Heart left ventricle (tissue), 16 donors: ENCODE measurements at regions not wholly inside any gene's neighbourhood (a gene's known extent, or its start where the extent isn't known, plus 50 kb on each side); places are given as distances from the start of the nearest gene placed in this dataset.

Source experiments
- ATAC-seq, 4 donors: fragments of 200-7000 bp; cut with Tn5 transposase; one replicate each; pipeline ENCODE4 v1.9.1; 2020 to 2022; ENCODE audit warnings: moderate library complexity in 4 of 4, mild to moderate bottlenecking in 3 of 4, moderate number of reproducible peaks in 1 of 4
- DNase-seq, 5 donors: peaks; one replicate each; pipeline ENCODE4 v3.0.0-alpha.2; 2020
- H3K27ac ChIP-seq, 12 donors: fragments of 200-600 bp; sonication (generic) in 4 of 12; one replicate each; pipeline versions ENCODE4 v1.5.0 to v1.8.0; 2016 to 2022; ENCODE audit warnings: mild to moderate bottlenecking in 2 of 12
- H3K27me3 ChIP-seq, 9 donors: fragments of 200-600 bp; sonication (generic) in 2 of 9; one replicate each; pipeline versions ENCODE4 v1.5.1 to v1.8.0; 2016 to 2022; ENCODE audit warnings: mild to moderate bottlenecking in 3 of 9
- H3K36me3 ChIP-seq, 9 donors: fragments of 200-600 bp; sonication (generic) in 2 of 9; one replicate each; pipeline versions ENCODE4 v1.5.0 to v1.8.0; 2018 to 2022; ENCODE audit warnings: mild to moderate bottlenecking in 2 of 9
- H3K4me1 ChIP-seq, 12 donors: fragments of 200-600 bp; sonication (generic) in 4 of 12; one replicate each; pipeline versions ENCODE4 v1.5.0 to v1.8.0; 2016 to 2022; ENCODE audit warnings: mild to moderate bottlenecking in 3 of 12
- H3K4me3 ChIP-seq, 12 donors: fragments of 200-600 bp; sonication (generic) in 4 of 12; one replicate each; pipeline versions ENCODE4 v1.5.0 to v1.8.0; 2017 to 2022; ENCODE audit warnings: mild to moderate bottlenecking in 9 of 12, moderate library complexity in 4 of 12
- H3K9me3 ChIP-seq, 12 donors: fragments of 200-600 bp; sonication (generic) in 4 of 12; one replicate each; pipeline versions ENCODE4 v1.5.0 to v1.8.0; 2016 to 2022; ENCODE audit warnings: mild to moderate bottlenecking in 1 of 12
- POLR2A ChIP-seq, 2 donors: fragments of 450-650 bp; IDR thresholded peaks; one replicate each; pipeline ENCODE4 v1.6.1; 2017; ENCODE audit warnings: antibody characterized with exemption in 2 of 2, mild to moderate bottlenecking in 2 of 2, moderate library complexity in 2 of 2
- WGBS, 4 donors: extraction: QIAGEN DNeasy Blood & Tissue Kit in 2 of 4; methylation state at CpG; one replicate each; pipeline versions ENCODE4 v1.1.5 to v1.1.7; 2013 to 2018; 5-methylcytosine and 5-hydroxymethylcytosine counted together
- intact Hi-C, 10 donors: fragments of 100-400 bp; cut with DNase I; formaldehyde crosslinking; loops; one replicate each; pipeline versions ENCODE4 v1.11.1 to v1.14.2; 2022
- TF ChIP-seq, protein P1 (sequence below), 12 donors: fragments of 200-600 bp; sonication (generic) in 4 of 12; IDR thresholded peaks; one replicate each; pipeline versions ENCODE4 v1.5.0 to v1.8.0; 2018 to 2022; ENCODE audit warnings: antibody characterized with exemption in 12 of 12, mild to moderate bottlenecking in 5 of 12
- donor health status: ischemic (EF 13 %, LVEDD 7.1; RV severe dilation, severe dysfunction).
- donor health status: healthy with polysubstance abuse.
- donor health status: DM: no; HTN: yes; CAD: no.
- donor health status: DM: no; HTN: no; CAD: no.
- donor health status: ischemic (EF 25% LVEDD 6.9; RV normal size, moderate dysfunction).
- donor health status: ischemic (EF 25% LVEDD 5.7; RV mildly dilated, moderate dysfunction).
- donor health status: healthy.
- donor health status: DM: yes; HTN: yes; CAD: no.
- donor health status: ischemic (EF 35%, LVEDD 5.7; RV mildly dilated, moderate dysfunction).
- donor health status: nonischemic (EF 11% LVEDD 7.7; RV severe dilation, severe dysfunction).
- donor health status: DM: yes; HTN: yes; CAD: no.
- donor health status: PGD.
- donor health status: ischemic (EF 29% LVEDD 5.4; RV normal size, mild dysfunction).
- donor health status: nonischemic (EF 23%, LVEDD 6.1; RV moderate dilation, normal function).

DNA sequence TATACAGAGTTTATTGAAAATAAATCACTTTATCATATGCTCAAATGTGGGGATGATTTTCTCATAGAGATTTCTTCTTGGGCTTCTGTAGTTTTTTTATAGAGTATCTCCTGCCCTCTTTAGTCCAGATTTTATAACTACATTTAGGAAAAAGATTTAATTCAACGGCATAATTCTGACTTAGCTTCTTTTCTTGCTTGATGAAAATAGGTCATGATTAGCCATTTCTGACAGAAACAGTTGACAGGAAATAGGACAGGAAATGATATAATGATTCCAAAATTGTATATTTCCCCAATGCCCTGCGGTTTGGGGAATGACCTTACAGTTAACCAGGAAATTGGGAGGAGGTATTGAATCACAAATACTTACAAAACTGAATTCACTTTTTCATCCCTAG, 1531.9 kb upstream of the ACVR2A start:
- H3K4me1 ChIP-seq = peaks cover 0 to 12% (median 1%) of the 10 kb centered on the region in 12 donors
- H3K4me3 ChIP-seq = no peak overlapping the region
- H3K27ac ChIP-seq = peak overlapping the region in 2 of 12 donors; percentile 26 to 30
- no peak for TF ChIP-seq POLR2A (IDR thresholded peaks at IDR 0.05)
- TF ChIP-seq, protein P1, sequence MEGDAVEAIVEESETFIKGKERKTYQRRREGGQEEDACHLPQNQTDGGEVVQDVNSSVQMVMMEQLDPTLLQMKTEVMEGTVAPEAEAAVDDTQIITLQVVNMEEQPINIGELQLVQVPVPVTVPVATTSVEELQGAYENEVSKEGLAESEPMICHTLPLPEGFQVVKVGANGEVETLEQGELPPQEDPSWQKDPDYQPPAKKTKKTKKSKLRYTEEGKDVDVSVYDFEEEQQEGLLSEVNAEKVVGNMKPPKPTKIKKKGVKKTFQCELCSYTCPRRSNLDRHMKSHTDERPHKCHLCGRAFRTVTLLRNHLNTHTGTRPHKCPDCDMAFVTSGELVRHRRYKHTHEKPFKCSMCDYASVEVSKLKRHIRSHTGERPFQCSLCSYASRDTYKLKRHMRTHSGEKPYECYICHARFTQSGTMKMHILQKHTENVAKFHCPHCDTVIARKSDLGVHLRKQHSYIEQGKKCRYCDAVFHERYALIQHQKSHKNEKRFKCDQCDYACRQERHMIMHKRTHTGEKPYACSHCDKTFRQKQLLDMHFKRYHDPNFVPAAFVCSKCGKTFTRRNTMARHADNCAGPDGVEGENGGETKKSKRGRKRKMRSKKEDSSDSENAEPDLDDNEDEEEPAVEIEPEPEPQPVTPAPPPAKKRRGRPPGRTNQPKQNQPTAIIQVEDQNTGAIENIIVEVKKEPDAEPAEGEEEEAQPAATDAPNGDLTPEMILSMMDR (IDR thresholded peaks at IDR 0.05) = peak in 4 of 12 donors; percentile 29 to 38 (median 37)
- H3K27me3 ChIP-seq = no peaks in the 10 kb centered on the region
- H3K36me3 ChIP-seq = no peaks in the 10 kb centered on the region
- DNase-seq (no peak), ATAC-seq (peak in 2 of 4 donors; percentile 28)
- H3K9me3 ChIP-seq = peaks cover 0 to 2% (median 0%) of the 10 kb centered on the region in 12 donors
- intact Hi-C loops = no loop called here
- 20 to 34% (median 21%) methylated on average over 2 of the region's 2 CpGs for WGBS, 4 donors

DNA sequence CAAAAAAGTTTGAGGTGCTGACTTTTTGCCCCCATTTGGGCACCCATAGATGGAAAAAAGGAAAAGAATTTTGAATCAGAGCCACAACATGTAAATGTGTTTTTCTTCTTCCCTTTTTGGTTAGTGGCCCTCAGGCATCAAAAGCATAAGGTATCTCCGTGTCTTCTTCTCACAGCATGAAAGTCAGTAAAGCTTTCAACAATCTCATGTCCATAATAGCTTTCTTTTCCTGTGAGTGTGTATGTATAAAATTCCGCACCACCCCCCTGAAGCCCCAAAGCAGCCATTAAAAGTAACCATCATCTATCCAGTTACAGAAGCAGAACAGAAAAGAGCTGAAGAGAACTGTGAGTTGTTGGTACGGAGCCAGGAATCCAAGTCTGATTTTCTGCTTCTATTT, 1539.7 kb upstream of the ACVR2A start:
- no peak for DNase-seq
- intact Hi-C loops = no loop called here
- WGBS, 4 donors = 88 to 91% (median 89%) methylated on average over 3 of the region's 3 CpGs
- H3K27me3 ChIP-seq = no peaks in the 10 kb centered on the region
- no peak overlapping the region for H3K27ac ChIP-seq
- no peaks in the 10 kb centered on the region for H3K36me3 ChIP-seq
- H3K4me3 ChIP-seq = no peak overlapping the region
- TF ChIP-seq, protein P1 (IDR thresholded peaks at IDR 0.05) = no peak
- TF ChIP-seq POLR2A (IDR thresholded peaks at IDR 0.05) = no peak
- no peaks in the 10 kb centered on the region for H3K4me1 ChIP-seq
- no peak for ATAC-seq
- peaks cover 0 to 32% (median 2%) of the 10 kb centered on the region in 12 donors for H3K9me3 ChIP-seq

DNA sequence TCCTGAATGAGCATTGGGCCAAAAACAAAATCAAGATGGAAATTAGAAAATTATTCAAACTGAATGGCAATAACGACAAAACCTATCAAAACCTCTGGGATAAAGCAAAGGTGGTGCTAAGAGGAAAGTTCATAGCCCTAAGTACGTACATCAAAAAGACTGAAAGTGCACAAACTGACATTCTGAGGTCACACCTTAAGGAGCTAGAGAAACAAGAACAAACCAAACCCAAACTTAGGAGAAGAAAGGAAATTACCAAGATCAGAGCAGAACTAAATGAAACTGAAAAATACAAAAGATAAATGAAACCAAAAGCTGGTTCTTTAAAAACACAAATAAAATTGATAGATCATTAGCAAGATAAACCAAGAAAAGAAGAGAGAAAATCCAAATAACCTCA, 1543.5 kb upstream of the ACVR2A start:
- Histone ChIP-seq H3K36me3 (no peaks in the 10 kb centered on the region), H3K27ac (no peak overlapping the region), H3K27me3 (no peaks in the 10 kb centered on the region), H3K4me1 (no peaks in the 10 kb centered on the region), H3K4me3 (no peak overlapping the region), H3K9me3 (peaks cover 0 to 48% (median 14%) of the 10 kb centered on the region in 12 donors)
- 81 to 88% (median 84%) methylated on average over 2 of the region's 2 CpGs for WGBS, 4 donors
- intact Hi-C loops = no loop called here
- TF ChIP-seq, protein P1 (IDR thresholded peaks at IDR 0.05) = no peak
- no peak for TF ChIP-seq POLR2A (IDR thresholded peaks at IDR 0.05)
- no peak for ATAC-seq
- no peak for DNase-seq

DNA sequence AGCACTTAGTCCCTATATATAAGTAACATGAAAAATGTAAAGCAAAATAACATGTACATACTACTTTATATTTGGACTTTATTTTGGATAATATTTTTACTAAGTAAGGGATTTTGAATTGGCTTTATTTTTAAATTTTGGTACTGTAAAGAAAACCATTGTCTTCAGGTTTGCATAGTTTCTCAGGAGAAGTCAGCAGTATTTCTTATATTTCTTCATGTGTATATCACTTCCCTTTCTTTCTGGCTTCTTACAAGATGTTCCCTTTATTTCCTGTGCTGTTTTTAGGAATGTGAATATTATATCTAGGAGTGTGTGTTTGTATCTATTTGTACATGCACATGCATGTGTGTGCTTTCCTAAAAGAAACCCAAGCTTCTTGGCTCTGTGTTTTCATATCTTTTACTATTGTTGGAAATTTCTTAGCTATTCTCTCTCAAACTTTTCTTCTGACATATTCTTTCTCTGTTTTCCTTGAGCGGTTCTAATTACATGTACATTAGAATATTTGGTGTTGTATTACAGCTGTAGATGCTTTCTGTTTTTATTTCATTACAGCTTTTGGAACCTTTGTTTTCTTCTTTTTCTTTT, 1549.7 kb upstream of the ACVR2A start:
- Histone ChIP-seq H3K4me1 (no peaks in the 10 kb centered on the region), H3K27me3 (no peaks in the 10 kb centered on the region), H3K9me3 (peaks cover 0 to 44% (median 17%) of the 10 kb centered on the region in 12 donors), H3K27ac (no peak overlapping the region), H3K4me3 (no peak overlapping the region), H3K36me3 (no peaks in the 10 kb centered on the region)
- no peak for DNase-seq
- no peak for ATAC-seq
- TF ChIP-seq POLR2A (IDR thresholded peaks at IDR 0.05) = no peak
- TF ChIP-seq, protein P1 (IDR thresholded peaks at IDR 0.05) = no peak
- 92 to 100% (median 97%) methylated on average over 1 of the region's 1 CpG for WGBS, 4 donors
- intact Hi-C loops = no loop called here
